Ascending aorta (tissue), 2 donors: ENCODE measurements at regions not wholly inside any gene's neighbourhood (a gene's known extent, or its start where the extent isn't known, plus 50 kb on each side); places are given as distances from the start of the nearest gene placed in this dataset.

Source experiments
- DNase-seq, 2 donors: peaks; one replicate each; pipeline ENCODE4 v3.0.0-alpha.2; 2019; ENCODE audit warnings: low spot score in 2 of 2
- H3K27ac ChIP-seq, 2 donors: fragments of 200-600 bp; sonication (generic); one replicate each; pipeline ENCODE4 v1.5.1; 2016 to 2017; ENCODE audit warnings: mild to moderate bottlenecking in 1 of 2
- H3K27me3 ChIP-seq: fragments of 200-600 bp; sonication (generic); one replicate; pipeline ENCODE4 v1.5.1; 2017
- H3K36me3 ChIP-seq, 2 donors: fragments of 200-600 bp; sonication (generic); one replicate each; pipeline ENCODE4 v1.5.1; 2016
- H3K4me1 ChIP-seq, 2 donors: fragments of 200-600 bp; sonication (generic); one replicate each; pipeline ENCODE4 v1.5.1; 2016 to 2017; ENCODE audit warnings: mild to moderate bottlenecking in 1 of 2
- H3K4me3 ChIP-seq, 2 donors: fragments of 200-600 bp; sonication (generic); one replicate each; pipeline ENCODE4 v1.5.1; 2016 to 2017; ENCODE audit warnings: mild to moderate bottlenecking in 1 of 2
- H3K9me3 ChIP-seq, 2 donors: fragments of 200-600 bp; sonication (generic); one replicate each; pipeline ENCODE4 v1.5.1; 2016
- CTCF ChIP-seq, 3 experiments: fragments of 200-600 bp in 2 of 3; fragments of 450-650 bp in 1 of 3; sonication (generic) in 2 of 3; IDR thresholded peaks; one replicate each; pipeline ENCODE4 v1.5.1; 2016 to 2019; ENCODE audit warnings: antibody characterized with exemption in 3 of 3, mild to moderate bottlenecking in 1 of 3, moderate library complexity in 1 of 3
- intact Hi-C: fragments of 100-400 bp; cut with DNase I; formaldehyde crosslinking; loops from one replicate; pipeline ENCODE4 v1.15.1; 2023

- peaks cover 0 to 8% of the 10 kb centered on the region in 2 donors for H3K4me1 ChIP-seq
- no peak overlapping the region for H3K4me3 ChIP-seq
- no peak for TF ChIP-seq CTCF (IDR thresholded peaks at IDR 0.05)
- no peak for DNase-seq
- no peaks in the 10 kb centered on the region for H3K36me3 ChIP-seq
- no peaks in the 10 kb centered on the region for H3K27me3 ChIP-seq
- H3K27ac ChIP-seq = no peak overlapping the region
- no peaks in the 10 kb centered on the region for H3K9me3 ChIP-seq
- intact Hi-C loops = no loop called here
These were observed 332.9 kb downstream of the PTEN start for GRCh38 chr10:88196291-88196690.

- no peaks in the 10 kb centered on the region for H3K9me3 ChIP-seq
- H3K27me3 ChIP-seq = no peaks in the 10 kb centered on the region
- H3K4me1 ChIP-seq = peaks cover 0 to 8% of the 10 kb centered on the region in 2 donors
- H3K27ac ChIP-seq = no peak overlapping the region
- TF ChIP-seq CTCF (IDR thresholded peaks at IDR 0.05) = no peak
- intact Hi-C loops = no loop called here
- H3K4me3 ChIP-seq = no peak overlapping the region
- no peaks in the 10 kb centered on the region for H3K36me3 ChIP-seq
- DNase-seq = no peak
These were observed 334.6 kb downstream of the PTEN start for GRCh38 chr10:88198023-88198422.

DNA sequence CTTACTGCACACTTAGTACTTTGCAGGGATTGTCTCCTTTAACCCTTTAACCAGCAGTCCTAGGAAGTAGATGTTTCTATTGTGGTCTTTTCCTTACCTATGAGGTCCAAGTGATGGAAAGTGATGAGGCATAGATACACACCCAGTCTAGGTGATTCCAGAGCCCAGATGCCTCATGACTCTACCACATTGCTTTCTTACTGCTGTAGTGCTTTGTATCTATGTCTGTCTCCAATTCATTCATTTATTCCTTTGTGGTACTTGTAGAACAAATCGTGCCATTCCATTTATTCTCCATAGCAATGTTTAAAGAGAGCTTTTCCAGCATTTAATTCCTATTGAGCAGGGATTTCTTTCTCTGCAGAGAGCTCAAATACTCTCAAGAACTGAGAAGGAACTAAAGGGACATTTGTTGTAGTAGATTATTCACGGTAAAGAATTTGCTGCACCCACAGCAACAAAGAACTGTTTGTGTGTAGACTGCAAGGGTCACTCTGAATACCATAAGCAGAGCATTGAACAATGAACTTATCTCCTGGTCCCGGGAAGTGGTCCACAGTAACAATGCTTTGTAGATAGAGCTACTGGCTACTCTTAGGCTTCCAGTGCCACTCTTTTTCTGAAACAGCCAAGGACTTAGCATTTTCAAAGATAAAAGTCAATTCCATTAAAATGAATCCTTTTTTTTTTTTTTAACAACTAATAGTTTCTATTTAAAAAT, 337.0 kb downstream of the PTEN start:
- intact Hi-C loops = no loop called here
- no peak overlapping the region for H3K27ac ChIP-seq

DNA sequence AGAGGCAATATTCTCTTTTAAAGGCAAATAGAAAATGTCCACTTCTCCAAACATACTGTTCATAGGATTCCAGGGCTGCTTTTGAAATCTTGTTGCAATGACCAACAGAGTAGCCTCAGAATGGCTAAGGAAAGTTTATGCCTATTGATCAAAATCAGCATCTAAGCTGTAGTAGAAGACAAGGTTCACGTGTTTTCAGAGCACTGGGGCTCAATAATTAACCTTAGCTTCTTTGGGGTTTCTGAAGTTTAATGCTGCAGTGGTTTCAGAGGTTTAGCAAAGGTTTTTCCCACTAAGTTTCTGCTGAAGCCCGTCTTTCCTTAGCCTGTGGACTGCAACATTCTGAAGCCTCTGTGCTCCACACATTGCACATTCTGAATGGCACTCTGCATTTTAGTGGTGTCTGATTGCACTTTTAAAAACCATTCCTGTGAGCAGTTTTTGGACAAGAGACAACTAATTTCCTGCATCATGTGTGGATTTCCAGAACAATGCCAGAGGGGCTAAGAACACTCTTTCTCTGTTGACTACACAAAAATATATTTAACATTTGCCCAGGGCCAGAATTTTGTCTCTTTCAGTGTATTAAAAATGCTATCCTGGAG, 342.5 kb downstream of the PTEN start:
- Histone ChIP-seq H3K4me1 (no peaks in the 10 kb centered on the region), H3K9me3 (no peaks in the 10 kb centered on the region), H3K27ac (no peak overlapping the region), H3K4me3 (no peak overlapping the region), H3K27me3 (no peaks in the 10 kb centered on the region), H3K36me3 (no peaks in the 10 kb centered on the region)
- intact Hi-C loops = no loop called here
- TF ChIP-seq CTCF (IDR thresholded peaks at IDR 0.05) = no peak
- no peak for DNase-seq

More for the DNA sequence above, 337.0 kb downstream of the PTEN start:
- H3K4me3 ChIP-seq = no peak overlapping the region
- H3K4me1 ChIP-seq = peaks cover 0 to 3% of the 10 kb centered on the region in 2 donors
- TF ChIP-seq CTCF (IDR thresholded peaks at IDR 0.05) = no peak
- H3K36me3 ChIP-seq = no peaks in the 10 kb centered on the region
- H3K9me3 ChIP-seq = no peaks in the 10 kb centered on the region
- no peak for DNase-seq
- H3K27me3 ChIP-seq = no peaks in the 10 kb centered on the region

DNA sequence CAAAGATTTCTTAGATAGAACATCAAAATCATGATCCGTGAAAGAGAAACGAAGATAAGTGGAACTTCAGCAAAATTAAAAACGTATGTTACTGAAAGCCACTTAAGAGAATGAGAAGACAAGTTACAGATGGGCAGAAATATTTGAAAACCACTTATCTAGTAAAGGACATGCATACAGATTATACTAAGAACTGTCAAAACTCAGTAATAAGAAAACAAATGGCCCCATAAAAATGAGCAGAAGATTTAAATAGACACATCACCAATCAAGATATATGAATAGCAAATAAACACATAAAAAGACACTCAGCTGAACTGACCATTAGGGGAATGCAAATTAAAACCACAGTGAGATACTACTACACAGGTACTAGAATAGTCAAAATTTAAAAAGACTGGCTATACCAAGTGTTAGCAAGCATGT, 343.7 kb downstream of the PTEN start:
- no peak for TF ChIP-seq CTCF (IDR thresholded peaks at IDR 0.05)
- H3K4me1 ChIP-seq = no peaks in the 10 kb centered on the region
- H3K9me3 ChIP-seq = no peaks in the 10 kb centered on the region
- no peak overlapping the region for H3K4me3 ChIP-seq
- H3K27me3 ChIP-seq = no peaks in the 10 kb centered on the region
- H3K36me3 ChIP-seq = no peaks in the 10 kb centered on the region
- H3K27ac ChIP-seq = no peak overlapping the region
- no peak for DNase-seq
- intact Hi-C loops = no loop called here
